Astrocyte (in vitro differentiated cells and primary cell): ENCODE measurements at regions not wholly inside any gene's neighbourhood (a gene's known extent, or its start where the extent isn't known, plus 50 kb on each side); places are given as distances from the start of the nearest gene placed in this dataset.

ENCODE experiments used
- DNase-seq: peaks from one replicate; pipeline ENCODE4 v3.0.0-alpha.2; 2010; ENCODE audit warnings: low read depth
- FAIRE-seq: peaks from 2 replicates; lab custom pipeline; 2011; peaks lifted over from hg19 to GRCh38; lab: Jason Lieb, UNC
- H2AFZ ChIP-seq: 2 replicates; pipeline ENCODE4 v1.6.0; 2012; ENCODE audit warnings: low read depth, low read length, inconsistent platforms
- H3K27ac ChIP-seq: 2 replicates; pipeline ENCODE4 v1.5.1; 2011; ENCODE audit warnings: low read depth, low read length, inconsistent platforms
- H3K27me3 ChIP-seq: 2 replicates; pipeline ENCODE4 v1.6.0; 2011; ENCODE audit warnings: low read length, inconsistent platforms; ENCODE audit not compliant: insufficient read depth
- H3K36me3 ChIP-seq: 2 replicates; pipeline ENCODE4 v1.5.1; 2011; ENCODE audit warnings: low read length, inconsistent platforms; ENCODE audit not compliant: insufficient read depth
- H3K4me1 ChIP-seq: 2 replicates; pipeline ENCODE4 v1.5.1; 2011; ENCODE audit warnings: low read length, inconsistent platforms; ENCODE audit not compliant: insufficient read depth
- H3K4me2 ChIP-seq: 2 replicates; pipeline ENCODE4 v1.6.0; 2012; ENCODE audit warnings: low read length, inconsistent platforms
- H3K4me3 ChIP-seq: 2 replicates; pipeline ENCODE4 v1.5.1; 2011; ENCODE audit warnings: low read depth, mild to moderate bottlenecking, low read length, inconsistent platforms; ENCODE audit not compliant: insufficient read depth
- H3K79me2 ChIP-seq: 2 replicates; pipeline ENCODE4 v1.6.0; 2012; ENCODE audit warnings: mild to moderate bottlenecking, low read length, inconsistent platforms; ENCODE audit not compliant: insufficient read depth
- H3K9ac ChIP-seq: 2 replicates; pipeline ENCODE4 v1.6.0; 2012; ENCODE audit warnings: mild to moderate bottlenecking, low read length, inconsistent platforms
- H3K9me3 ChIP-seq: 2 replicates; pipeline ENCODE4 v1.5.1; 2012; ENCODE audit warnings: low read depth, mild to moderate bottlenecking, low read length, inconsistent platforms; ENCODE audit not compliant: insufficient read depth
- H4K20me1 ChIP-seq: 2 replicates; pipeline ENCODE4 v1.6.0; 2012; ENCODE audit warnings: low read length, inconsistent platforms; ENCODE audit not compliant: insufficient read depth
- H3K27ac Mint-ChIP-seq: one replicate; pipeline ENCODE4 v1.8.0; 2021; ENCODE audit warnings: mild to moderate bottlenecking, mixed read lengths; ENCODE audit not compliant: unreplicated experiment
- H3K27me3 Mint-ChIP-seq: one replicate; pipeline ENCODE4 v1.8.0; 2021; ENCODE audit warnings: low read depth, mixed read lengths; ENCODE audit not compliant: unreplicated experiment
- H3K36me3 Mint-ChIP-seq: one replicate; pipeline ENCODE4 v1.8.0; 2021; ENCODE audit warnings: low read depth, mixed read lengths; ENCODE audit not compliant: unreplicated experiment
- H3K4me1 Mint-ChIP-seq: one replicate; pipeline ENCODE4 v1.8.0; 2021; ENCODE audit warnings: low read depth, mixed read lengths; ENCODE audit not compliant: unreplicated experiment
- H3K4me3 Mint-ChIP-seq: one replicate; pipeline ENCODE4 v1.8.0; 2021; ENCODE audit warnings: mild to moderate bottlenecking, moderate library complexity, mixed read lengths; ENCODE audit not compliant: unreplicated experiment
- H3K9me3 Mint-ChIP-seq: one replicate; pipeline ENCODE4 v1.8.0; 2021; ENCODE audit warnings: mild to moderate bottlenecking, mixed read lengths; ENCODE audit not compliant: unreplicated experiment
- EZH2 ChIP-seq: IDR thresholded peaks from 2 replicates; pipeline ENCODE4 v1.6.1; 2012; ENCODE audit warnings: mild to moderate bottlenecking, low read length, inconsistent platforms; ENCODE audit not compliant: insufficient read depth
- TF ChIP-seq, protein P1 (sequence below): IDR thresholded peaks from 2 replicates; pipeline ENCODE4 v1.5.1; 2011; ENCODE audit warnings: low read depth, mild to moderate bottlenecking, inconsistent platforms, low read length, moderate library complexity; ENCODE audit not compliant: insufficient read depth

DNA sequence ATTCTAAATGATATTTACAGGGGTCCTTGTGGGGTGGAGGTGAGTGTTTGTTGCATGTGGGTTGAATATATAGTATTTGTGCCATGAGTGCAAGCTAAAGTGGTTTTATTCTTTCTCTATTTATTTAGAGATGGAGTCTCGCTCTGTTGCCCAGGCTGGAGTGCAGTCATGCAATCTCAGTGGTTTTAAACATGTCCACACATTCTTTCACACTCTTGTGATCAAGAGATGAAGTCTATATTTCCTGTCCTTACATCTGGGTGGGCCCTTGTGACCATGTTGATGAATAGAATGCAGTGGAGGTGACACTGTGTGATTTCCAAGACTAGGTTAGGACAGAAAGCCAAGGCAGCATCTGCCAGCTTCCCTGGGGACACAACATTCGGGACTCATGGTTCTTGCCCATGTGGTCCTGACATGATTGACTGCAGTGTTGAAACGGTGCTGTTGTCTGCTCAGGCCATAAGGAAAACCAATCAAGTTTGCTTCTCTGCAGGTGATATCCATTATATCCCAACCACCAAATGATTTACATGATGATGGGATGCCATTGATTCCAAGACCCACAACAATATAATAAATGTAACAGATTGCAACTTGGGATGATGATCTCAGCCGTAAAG is 172.6 kb downstream of the SUDS3 start:
- Histone ChIP-seq H3K4me3 (no peak overlapping the region), H3K9ac (no peak overlapping the region), H4K20me1 (no peaks in the 10 kb centered on the region), H3K36me3 (no peaks in the 10 kb centered on the region), H3K27me3 (no peaks in the 10 kb centered on the region), H3K27ac (no peak overlapping the region), H3K4me2 (no peak overlapping the region), H2AFZ (no peak overlapping the region), H3K79me2 (no peaks in the 10 kb centered on the region), H3K4me1 (no peaks in the 10 kb centered on the region), H3K9me3 (peaks cover 6% of the 10 kb centered on the region)
- Mint-ChIP-seq H3K9me3 (peaks cover 4% of the 10 kb centered on the region), H3K27ac (no peak overlapping the region), H3K4me3 (no peak overlapping the region), H3K27me3 (no peaks in the 10 kb centered on the region), H3K36me3 (no peaks in the 10 kb centered on the region), H3K4me1 (peaks cover 10% of the 10 kb centered on the region)
- no peak for DNase-seq
- TF ChIP-seq, protein P1, sequence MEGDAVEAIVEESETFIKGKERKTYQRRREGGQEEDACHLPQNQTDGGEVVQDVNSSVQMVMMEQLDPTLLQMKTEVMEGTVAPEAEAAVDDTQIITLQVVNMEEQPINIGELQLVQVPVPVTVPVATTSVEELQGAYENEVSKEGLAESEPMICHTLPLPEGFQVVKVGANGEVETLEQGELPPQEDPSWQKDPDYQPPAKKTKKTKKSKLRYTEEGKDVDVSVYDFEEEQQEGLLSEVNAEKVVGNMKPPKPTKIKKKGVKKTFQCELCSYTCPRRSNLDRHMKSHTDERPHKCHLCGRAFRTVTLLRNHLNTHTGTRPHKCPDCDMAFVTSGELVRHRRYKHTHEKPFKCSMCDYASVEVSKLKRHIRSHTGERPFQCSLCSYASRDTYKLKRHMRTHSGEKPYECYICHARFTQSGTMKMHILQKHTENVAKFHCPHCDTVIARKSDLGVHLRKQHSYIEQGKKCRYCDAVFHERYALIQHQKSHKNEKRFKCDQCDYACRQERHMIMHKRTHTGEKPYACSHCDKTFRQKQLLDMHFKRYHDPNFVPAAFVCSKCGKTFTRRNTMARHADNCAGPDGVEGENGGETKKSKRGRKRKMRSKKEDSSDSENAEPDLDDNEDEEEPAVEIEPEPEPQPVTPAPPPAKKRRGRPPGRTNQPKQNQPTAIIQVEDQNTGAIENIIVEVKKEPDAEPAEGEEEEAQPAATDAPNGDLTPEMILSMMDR, result no peak
- no peak for TF ChIP-seq EZH2
- no peak for FAIRE-seq

DNA sequence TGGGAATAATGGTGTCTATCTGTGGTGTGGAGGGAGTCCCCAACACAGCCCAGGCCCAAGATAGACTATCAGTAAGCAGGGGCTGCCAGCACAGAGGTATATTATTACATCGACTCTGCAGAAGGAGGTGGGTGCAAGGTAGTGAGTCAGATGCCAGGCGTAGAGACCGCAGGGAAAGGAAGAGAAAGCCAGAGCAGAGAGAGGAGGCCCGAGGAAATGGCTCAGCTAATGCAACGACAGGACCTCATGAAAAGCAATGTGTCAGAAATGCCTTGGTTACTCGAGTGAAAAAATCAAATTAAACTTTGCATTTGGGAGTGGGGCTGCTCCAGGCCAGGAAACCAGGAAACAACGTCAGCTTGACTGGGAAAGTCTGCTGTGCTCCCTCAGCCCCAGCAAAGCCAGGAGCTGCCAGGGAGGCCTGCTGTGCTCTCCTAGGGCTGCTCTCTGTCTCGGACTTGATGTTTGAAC is 173.2 kb downstream of the SUDS3 start:
- H3K9me3 ChIP-seq, result peaks cover 6% of the 10 kb centered on the region
- H4K20me1 ChIP-seq, result no peaks in the 10 kb centered on the region
- H3K79me2 ChIP-seq, result no peaks in the 10 kb centered on the region
- FAIRE-seq (no peak), DNase-seq (no peak)
- Mint-ChIP-seq H3K4me3 (no peak overlapping the region), H3K27me3 (no peaks in the 10 kb centered on the region), H3K27ac (no peak overlapping the region), H3K36me3 (no peaks in the 10 kb centered on the region), H3K4me1 (peaks cover 5% of the 10 kb centered on the region), H3K9me3 (peaks cover 4% of the 10 kb centered on the region)
- H2AFZ ChIP-seq, result no peak overlapping the region
- no peak overlapping the region for H3K9ac ChIP-seq
- H3K4me2 ChIP-seq, result no peak overlapping the region
- no peak overlapping the region for H3K27ac ChIP-seq
- no peaks in the 10 kb centered on the region for H3K4me1 ChIP-seq
- TF ChIP-seq EZH2, result no peak
- TF ChIP-seq, protein P1, result no peak
- no peak overlapping the region for H3K4me3 ChIP-seq
- no peaks in the 10 kb centered on the region for H3K36me3 ChIP-seq
- no peaks in the 10 kb centered on the region for H3K27me3 ChIP-seq

DNA sequence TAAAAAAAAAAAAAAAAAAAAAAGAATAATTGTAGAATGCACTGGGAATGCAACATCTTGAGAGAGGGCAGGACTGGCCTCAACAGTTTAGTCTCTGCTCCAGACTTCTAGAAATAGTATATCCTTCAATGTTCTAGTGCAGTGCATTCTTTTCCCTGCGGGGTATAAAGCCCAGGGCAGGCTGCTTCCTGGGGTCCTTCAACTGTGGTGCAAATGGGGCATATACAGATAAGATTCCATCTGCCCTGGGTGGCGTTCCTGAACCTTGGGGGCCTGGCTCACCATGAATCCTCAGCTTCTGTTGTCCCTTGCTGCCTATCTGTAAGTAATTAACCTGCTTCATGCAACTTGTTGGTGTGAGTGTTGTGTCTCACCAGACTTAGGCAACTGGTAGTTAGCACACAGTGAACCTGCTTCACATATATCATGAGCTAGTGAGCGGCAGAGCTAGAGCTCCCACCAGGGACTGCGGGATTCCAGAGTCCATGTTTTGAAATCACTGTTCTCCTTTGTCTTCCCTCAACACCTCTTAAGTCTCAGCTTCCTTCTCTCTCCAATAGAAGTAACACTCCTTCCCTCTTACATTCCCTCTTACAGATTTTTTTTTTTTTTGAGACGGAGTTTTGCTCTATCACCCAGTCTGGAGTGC is 177.6 kb downstream of the SUDS3 start:
- Histone ChIP-seq H3K4me3 (no peak overlapping the region), H3K9me3 (peaks cover 5% of the 10 kb centered on the region), H2AFZ (no peak overlapping the region), H3K4me2 (no peak overlapping the region), H3K36me3 (no peaks in the 10 kb centered on the region), H4K20me1 (no peaks in the 10 kb centered on the region), H3K27me3 (no peaks in the 10 kb centered on the region), H3K79me2 (no peaks in the 10 kb centered on the region), H3K4me1 (no peaks in the 10 kb centered on the region), H3K9ac (no peak overlapping the region), H3K27ac (no peak overlapping the region)
- Mint-ChIP-seq H3K27ac (no peak overlapping the region), H3K27me3 (peaks cover 7% of the 10 kb centered on the region), H3K9me3 (peaks cover 4% of the 10 kb centered on the region), H3K36me3 (no peaks in the 10 kb centered on the region), H3K4me1 (no peaks in the 10 kb centered on the region), H3K4me3 (no peak overlapping the region)
- TF ChIP-seq, protein P1, result no peak
- no peak for TF ChIP-seq EZH2
- FAIRE-seq (no peak), DNase-seq (no peak)
